ENCODE measurements at regions not wholly inside any gene's neighbourhood (a gene's known extent, or its start where the extent isn't known, plus 50 kb on each side); places are given as distances from the start of the nearest gene placed in this dataset.

DNA sequence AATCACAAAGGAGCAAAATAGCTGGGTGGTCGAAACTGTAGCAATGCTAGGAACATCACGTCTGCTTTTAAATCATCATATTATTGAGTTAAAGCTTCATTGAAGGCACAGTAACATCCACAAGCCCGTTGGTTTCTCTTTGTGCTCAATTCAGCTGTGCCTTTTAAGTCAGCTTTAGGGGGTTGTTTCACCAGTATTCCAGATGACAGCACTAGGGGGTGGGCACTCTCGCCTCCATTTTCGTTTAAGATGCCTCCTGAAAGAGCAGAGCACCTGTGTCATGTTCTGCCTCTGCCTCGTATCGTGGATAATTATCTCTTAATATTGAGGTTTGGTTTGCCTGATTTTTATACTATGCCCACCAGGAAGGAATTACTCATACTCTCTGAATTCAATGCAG is 139.8 kb upstream of the PTBP2 start:
- no peak for TF ChIP-seq POLR2A (IDR thresholded peaks at IDR 0.05)
- TF ChIP-seq, protein P1, sequence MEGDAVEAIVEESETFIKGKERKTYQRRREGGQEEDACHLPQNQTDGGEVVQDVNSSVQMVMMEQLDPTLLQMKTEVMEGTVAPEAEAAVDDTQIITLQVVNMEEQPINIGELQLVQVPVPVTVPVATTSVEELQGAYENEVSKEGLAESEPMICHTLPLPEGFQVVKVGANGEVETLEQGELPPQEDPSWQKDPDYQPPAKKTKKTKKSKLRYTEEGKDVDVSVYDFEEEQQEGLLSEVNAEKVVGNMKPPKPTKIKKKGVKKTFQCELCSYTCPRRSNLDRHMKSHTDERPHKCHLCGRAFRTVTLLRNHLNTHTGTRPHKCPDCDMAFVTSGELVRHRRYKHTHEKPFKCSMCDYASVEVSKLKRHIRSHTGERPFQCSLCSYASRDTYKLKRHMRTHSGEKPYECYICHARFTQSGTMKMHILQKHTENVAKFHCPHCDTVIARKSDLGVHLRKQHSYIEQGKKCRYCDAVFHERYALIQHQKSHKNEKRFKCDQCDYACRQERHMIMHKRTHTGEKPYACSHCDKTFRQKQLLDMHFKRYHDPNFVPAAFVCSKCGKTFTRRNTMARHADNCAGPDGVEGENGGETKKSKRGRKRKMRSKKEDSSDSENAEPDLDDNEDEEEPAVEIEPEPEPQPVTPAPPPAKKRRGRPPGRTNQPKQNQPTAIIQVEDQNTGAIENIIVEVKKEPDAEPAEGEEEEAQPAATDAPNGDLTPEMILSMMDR (IDR thresholded peaks at IDR 0.05), result no peak
- TF ChIP-seq POLR2AphosphoS5 (IDR thresholded peaks at IDR 0.05), result no peak
